OCI-LY3 (cell line): ENCODE measurements at regions not wholly inside any gene's neighbourhood (a gene's known extent, or its start where the extent isn't known, plus 50 kb on each side); places are given as distances from the start of the nearest gene placed in this dataset.

Source experiments
- CTCF ChIP-seq: fragments of 200-600, 300-600 bp; sonication (generic); IDR thresholded peaks from 2 replicates; pipeline ENCODE4 v1.5.1; 2014; ENCODE audit warnings: antibody characterized with exemption, low read length, low read depth
- EZH2phosphoT487 ChIP-seq: fragments of 200-600 bp; shearing (Covaris generic); IDR thresholded peaks from 2 replicates; pipeline ENCODE4 v1.6.1; 2018; ENCODE audit warnings: antibody characterized with exemption, mixed run types, low read depth

- TF ChIP-seq CTCF: no peak
- no peak for TF ChIP-seq EZH2phosphoT487
Measured at GRCh38 chr5:6058055-6058715, 320.2 kb downstream of the MED10 start.
